B cell (primary cell): ENCODE measurements at regions not wholly inside any gene's neighbourhood (a gene's known extent, or its start where the extent isn't known, plus 50 kb on each side); places are given as distances from the start of the nearest gene placed in this dataset.

Source experiments
- ATAC-seq: fragments of 200-7000 bp; cut with Tn5 transposase; one replicate; pipeline ENCODE4 v1.10.0; 2021; ENCODE audit warnings: low read depth, mild to moderate bottlenecking, moderate number of reproducible peaks, moderate library complexity
- CTCF ChIA-PET: fragments of 350-600 bp; sonication (Branson Sonifier 250); formaldehyde crosslinking; loops from one replicate; lab custom pipeline; 2021; ENCODE audit warnings: antibody characterized with exemption, inconsistent platforms; lab: Charles Lee
- POLR2A ChIA-PET: fragments of 350-600 bp; sonication (Branson Sonifier 250); formaldehyde crosslinking; loops from one replicate; lab custom pipeline; 2021; ENCODE audit warnings: antibody characterized with exemption; lab: Charles Lee
- DNase-seq: peaks from one replicate; pipeline ENCODE4 v3.0.0; 2013
- H2AFZ ChIP-seq: 2 replicates; pipeline ENCODE4 v1.6.1; 2012; ENCODE audit warnings: mild to moderate bottlenecking, low read depth, low read length; ENCODE audit not compliant: insufficient read depth, poor library complexity, severe bottlenecking
- H3K27ac ChIP-seq, 2 donors: 1 replicate in 1 of 2; 2 replicates in 1 of 2; pipeline ENCODE4 v1.5.1; 2012 to 2013; ENCODE audit warnings: low read length in 2 of 2, mild to moderate bottlenecking in 2 of 2, moderate library complexity in 1 of 2
- H3K27me3 ChIP-seq, 4 experiments: fragments of 200-600 bp in 1 of 4; sonication (generic) in 1 of 4; replicated peaks in 1 of 4; 1 replicate in 2 of 4; 2 replicates in 2 of 4; pipeline versions ENCODE4 v1.6.1 to v1.7.0; 2013 to 2016; ENCODE audit warnings: low read length in 3 of 4, mild to moderate bottlenecking in 2 of 4, mixed read lengths in 1 of 4, moderate library complexity in 1 of 4; ENCODE audit not compliant: insufficient read depth in 4 of 4, control insufficient read depth in 3 of 4; ENCODE audit errors: control extremely low read depth in 1 of 4
- H3K36me3 ChIP-seq, 2 experiments: replicated peaks in 1 of 2; 1 replicate in 1 of 2; 2 replicates in 1 of 2; pipeline versions ENCODE4 v1.6.1 to v1.7.1; 2013; ENCODE audit warnings: low read length in 1 of 2; ENCODE audit not compliant: insufficient read depth in 2 of 2, control insufficient read depth in 1 of 2; ENCODE audit errors: control extremely low read depth in 1 of 2, extremely low read depth in 1 of 2
- H3K4me1 ChIP-seq, 2 donors: fragments of 200-600 bp in 1 of 2; sonication (generic) in 1 of 2; 1 replicate in 1 of 2; 2 replicates in 1 of 2; pipeline versions ENCODE4 v1.5.1 to v1.6.1; 2013 to 2017; ENCODE audit warnings: low read length in 2 of 2; ENCODE audit not compliant: control insufficient read depth in 2 of 2, insufficient read depth in 2 of 2
- H3K4me2 ChIP-seq: replicated peaks from 2 replicates; pipeline ENCODE3; 2012; ENCODE audit warnings: mild to moderate bottlenecking, low read depth, low read length; ENCODE audit not compliant: poor library complexity, severe bottlenecking
- H3K4me3 ChIP-seq, 5 experiments: fragments of 200-600 bp in 1 of 5; sonication (generic) in 1 of 5; 1 replicate in 3 of 5; 2 replicates in 2 of 5; pipeline versions ENCODE4 v1.5.1 to v1.7.0; 2011 to 2016; ENCODE audit warnings: low read length in 4 of 5, mild to moderate bottlenecking in 4 of 5, low read depth in 2 of 5, control low read depth in 1 of 5, moderate library complexity in 1 of 5; ENCODE audit not compliant: insufficient read depth in 1 of 5; ENCODE audit errors: control extremely low read depth in 1 of 5, extremely low read depth in 1 of 5
- H3K79me2 ChIP-seq: fragments of 200-600 bp; sonication (generic); one replicate; pipeline ENCODE4 v1.6.0; 2016; ENCODE audit warnings: low read length; ENCODE audit not compliant: control insufficient read depth, insufficient read depth
- H3K9ac ChIP-seq: fragments of 200-600 bp; sonication (generic); 2 replicates; pipeline ENCODE4 v1.6.1; 2017; ENCODE audit warnings: mild to moderate bottlenecking, low read length, moderate library complexity
- H3K9me3 ChIP-seq, 3 donors: one replicate each; pipeline versions ENCODE4 v1.6.1 to v1.7.1; 2013; ENCODE audit warnings: low read length in 2 of 3; ENCODE audit not compliant: control insufficient read depth in 2 of 3, insufficient read depth in 1 of 3; ENCODE audit errors: control extremely low read depth in 1 of 3
- H4K20me1 ChIP-seq: 2 replicates; pipeline ENCODE4 v1.6.0; 2012; ENCODE audit warnings: mild to moderate bottlenecking, low read length; ENCODE audit not compliant: insufficient read depth, control insufficient read depth, poor library complexity, severe bottlenecking
- H3K27ac Mint-ChIP-seq: one replicate; pipeline ENCODE4 v1.8.0; 2021; ENCODE audit warnings: mixed read lengths
- H3K27me3 Mint-ChIP-seq: one replicate; pipeline ENCODE4 v1.8.0; 2021; ENCODE audit warnings: mixed read lengths
- H3K4me1 Mint-ChIP-seq: one replicate; pipeline ENCODE4 v1.8.0; 2021; ENCODE audit warnings: mixed read lengths
- H3K4me3 Mint-ChIP-seq: one replicate; pipeline ENCODE4 v1.8.0; 2021; ENCODE audit warnings: mixed read lengths
- H3K9me3 Mint-ChIP-seq: one replicate; pipeline ENCODE4 v1.8.0; 2022; ENCODE audit warnings: mixed read lengths; ENCODE audit not compliant: insufficient read depth
- EZH2 ChIP-seq: IDR thresholded peaks from 2 replicates; pipeline ENCODE4 v1.6.1; 2012; ENCODE audit warnings: borderline replicate concordance, low read depth, mild to moderate bottlenecking, moderate library complexity, low read length; ENCODE audit not compliant: insufficient read depth, poor library complexity, severe bottlenecking
- WGBS: methylation state at CpG from one replicate; pipeline ENCODE4 v1.1.5; 2013; ENCODE audit warnings: missing lambda C conversion rate; ENCODE audit not compliant: insufficient coverage; 5-methylcytosine and 5-hydroxymethylcytosine counted together
- intact Hi-C: fragments of 100-400 bp; cut with micrococcal nuclease; formaldehyde crosslinking; loops from one replicate; pipeline ENCODE4 v1.10.0; 2022
- TF ChIP-seq, protein P1 (sequence below): fragments of 200-600 bp; IDR thresholded peaks from one replicate; pipeline ENCODE4 v1.8.0; 2022; ENCODE audit warnings: antibody characterized with exemption, mild to moderate bottlenecking

DNA sequence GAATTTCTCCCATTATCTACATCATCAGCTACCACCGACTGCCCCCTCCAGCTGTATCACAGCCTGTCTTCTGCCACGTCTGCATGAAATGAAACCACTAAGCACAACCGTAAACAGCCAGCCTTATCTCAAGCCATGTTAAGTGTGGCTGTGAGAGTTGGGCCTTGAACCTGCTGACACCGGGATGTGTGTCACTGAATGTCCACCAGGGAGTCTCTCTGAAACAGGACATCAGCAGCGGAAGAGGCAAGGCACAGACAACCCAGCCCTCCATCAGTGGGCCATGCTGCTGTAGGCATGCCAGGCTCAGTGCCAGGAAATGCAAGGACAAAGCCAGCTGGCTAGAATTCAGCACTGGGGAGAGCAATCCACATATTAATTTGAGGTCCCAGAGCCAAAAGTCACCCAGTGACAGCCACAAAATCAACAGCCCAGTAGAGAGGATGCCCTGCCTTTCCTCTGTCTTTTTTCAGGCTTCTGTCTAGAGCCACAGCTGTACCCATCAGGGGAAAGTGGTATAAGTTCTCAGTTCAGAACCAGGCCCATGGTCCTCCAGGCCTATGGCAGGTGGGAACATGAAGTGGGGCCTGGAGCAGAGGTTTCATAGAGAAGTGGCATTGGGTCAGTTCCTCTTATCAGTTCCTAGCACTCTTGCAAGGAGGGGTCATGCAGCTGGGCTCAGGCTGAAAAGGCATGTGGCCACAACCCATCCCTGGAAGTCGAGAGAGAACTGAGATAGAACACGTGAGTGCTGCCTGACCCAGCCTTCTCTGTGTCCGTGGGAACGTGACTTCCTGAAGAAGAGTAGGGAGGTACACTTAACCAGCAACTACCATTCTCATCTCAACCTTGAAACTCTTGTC lies 199.4 kb downstream of the ESM1 start:
- Histone ChIP-seq H3K4me3 (no peak overlapping the region), H2AFZ (no peak overlapping the region), H3K9ac (no peak overlapping the region), H3K36me3 (no peaks in the 10 kb centered on the region), H3K4me1 (peaks cover 21% of the 10 kb centered on the region in 2 donors), H3K27me3 (no peaks in the 10 kb centered on the region), H3K4me2 (peak overlapping the region; percentile 40), H3K79me2 (no peaks in the 10 kb centered on the region), H3K27ac (peak overlapping the region; percentile 58 to 62), H3K9me3 (no peaks in the 10 kb centered on the region), H4K20me1 (no peaks in the 10 kb centered on the region)
- TF ChIP-seq, protein P1, sequence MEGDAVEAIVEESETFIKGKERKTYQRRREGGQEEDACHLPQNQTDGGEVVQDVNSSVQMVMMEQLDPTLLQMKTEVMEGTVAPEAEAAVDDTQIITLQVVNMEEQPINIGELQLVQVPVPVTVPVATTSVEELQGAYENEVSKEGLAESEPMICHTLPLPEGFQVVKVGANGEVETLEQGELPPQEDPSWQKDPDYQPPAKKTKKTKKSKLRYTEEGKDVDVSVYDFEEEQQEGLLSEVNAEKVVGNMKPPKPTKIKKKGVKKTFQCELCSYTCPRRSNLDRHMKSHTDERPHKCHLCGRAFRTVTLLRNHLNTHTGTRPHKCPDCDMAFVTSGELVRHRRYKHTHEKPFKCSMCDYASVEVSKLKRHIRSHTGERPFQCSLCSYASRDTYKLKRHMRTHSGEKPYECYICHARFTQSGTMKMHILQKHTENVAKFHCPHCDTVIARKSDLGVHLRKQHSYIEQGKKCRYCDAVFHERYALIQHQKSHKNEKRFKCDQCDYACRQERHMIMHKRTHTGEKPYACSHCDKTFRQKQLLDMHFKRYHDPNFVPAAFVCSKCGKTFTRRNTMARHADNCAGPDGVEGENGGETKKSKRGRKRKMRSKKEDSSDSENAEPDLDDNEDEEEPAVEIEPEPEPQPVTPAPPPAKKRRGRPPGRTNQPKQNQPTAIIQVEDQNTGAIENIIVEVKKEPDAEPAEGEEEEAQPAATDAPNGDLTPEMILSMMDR = no peak
- no peak for TF ChIP-seq EZH2
- no peaks in the 10 kb centered on the region for H3K27me3 Mint-ChIP-seq
- peak overlapping the region; percentile 24 for H3K4me3 Mint-ChIP-seq
- ChIA-PET POLR2A (interaction anchor here (0.6 kb wide), 1 partner anchor 319 kb away, joined by 4 read pairs; no protein-coding TSS in a partner anchor), CTCF (interaction anchor here (1.0 to 2.1 kb wide), 3 partner anchors 140 to 269 kb away, joined by 4 to 8 read pairs (median 6); partner anchors contain the start of gene SNX18)
- peaks cover 29% of the 10 kb centered on the region for H3K4me1 Mint-ChIP-seq
- ATAC-seq (peak; percentile 92), DNase-seq (peak; percentile 76)
- intact Hi-C loops = loop anchor here (1.0 kb wide), 2 partner anchors 14 to 32 kb away; no protein-coding TSS in a partner anchor
- H3K9me3 Mint-ChIP-seq = peaks cover 4% of the 10 kb centered on the region
- 50% methylated on average over 2 of the region's 9 CpGs for WGBS
- H3K27ac Mint-ChIP-seq = peak overlapping the region; percentile 83

DNA sequence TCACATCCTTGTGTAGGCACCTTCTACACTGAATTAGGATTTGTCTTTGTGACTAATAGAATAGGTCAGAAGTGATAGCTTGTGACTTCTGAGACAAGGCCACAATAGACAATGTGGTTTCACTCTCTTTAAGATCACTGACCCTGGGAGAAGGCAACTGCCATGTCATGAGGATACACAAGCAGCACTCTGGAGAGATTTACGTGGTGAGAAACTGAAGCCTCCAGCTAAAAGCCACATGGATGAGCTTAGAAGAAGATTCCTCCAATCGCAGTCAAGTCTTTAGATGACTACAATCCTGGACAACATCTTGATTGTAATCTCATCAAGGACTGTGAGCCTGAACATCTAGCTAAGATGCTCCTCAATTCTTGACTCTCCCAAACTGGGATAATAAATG lies 206.6 kb downstream of the ESM1 start:
- H3K4me3 ChIP-seq = no peak overlapping the region
- H3K9me3 ChIP-seq = no peaks in the 10 kb centered on the region
- H3K36me3 ChIP-seq = no peaks in the 10 kb centered on the region
- peaks cover 9 to 13% of the 10 kb centered on the region in 2 donors for H3K4me1 ChIP-seq
- intact Hi-C loops = no loop called here
- POLR2A ChIA-PET = no interaction called here
- no peak overlapping the region for H2AFZ ChIP-seq
- Mint-ChIP-seq H3K9me3 (peaks cover 4% of the 10 kb centered on the region), H3K4me1 (peaks cover 24% of the 10 kb centered on the region), H3K27me3 (peaks cover 2% of the 10 kb centered on the region), H3K4me3 (no peak overlapping the region), H3K27ac (no peak overlapping the region)
- TF ChIP-seq, protein P1 = no peak
- TF ChIP-seq EZH2 = no peak
- no peak overlapping the region for H3K9ac ChIP-seq
- H4K20me1 ChIP-seq = no peaks in the 10 kb centered on the region
- CTCF ChIA-PET = interaction anchor here (1.3 kb wide), 1 partner anchor 10 kb away, joined by 3 read pairs; no protein-coding TSS in a partner anchor
- no peaks in the 10 kb centered on the region for H3K79me2 ChIP-seq
- no peak for DNase-seq
- no peak overlapping the region for H3K27ac ChIP-seq
- WGBS = 78% methylated on average over 1 of the region's 2 CpGs
- H3K27me3 ChIP-seq = no peaks in the 10 kb centered on the region
- ATAC-seq = no peak
- H3K4me2 ChIP-seq = no peak overlapping the region
